ENCODE measurements at regions not wholly inside any gene's neighbourhood (a gene's known extent, or its start where the extent isn't known, plus 50 kb on each side); places are given as distances from the start of the nearest gene placed in this dataset.

DNA sequence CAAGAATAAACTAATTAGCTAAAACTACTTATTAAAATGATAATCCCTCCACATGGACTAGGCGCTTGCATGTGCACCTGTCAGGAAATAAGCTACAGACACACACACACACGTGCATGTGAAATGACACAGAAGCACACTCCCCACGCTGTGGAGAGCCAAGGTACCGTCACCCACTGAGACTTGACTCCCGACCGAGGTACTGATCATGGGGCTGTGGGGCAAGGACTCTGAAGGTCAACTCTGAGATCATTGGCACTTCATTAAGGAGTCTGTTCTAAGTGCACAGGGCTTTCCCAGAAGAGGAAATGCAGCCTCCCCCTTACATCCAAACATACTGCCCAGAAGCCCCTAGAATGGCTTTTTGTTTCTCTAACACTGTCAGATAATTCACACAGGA lies 264.4 kb upstream of the WWC1 start:
- 17% methylated on average over 6 of the region's 6 CpGs for WGBS (ENCODE audit: insufficient coverage, insufficient replicate concordance, low lambda C conversion rate, missing lambda C conversion rate)
- intact Hi-C loops (cut with micrococcal nuclease; ENCODE audit: unreplicated experiment) (no loop called here), in situ Hi-C loops (cut with MboI) (no loop called here)
- Histone ChIP-seq H3K4me2 (ENCODE audit: control insufficient read depth, insufficient read depth) (no peak overlapping the region), H3K4me1 (ENCODE audit: control insufficient read depth, insufficient read depth, low read length) (no peaks in the 10 kb centered on the region), H3K9ac (ENCODE audit: control insufficient read depth, insufficient read depth, low read length) (no peak overlapping the region), H3K4me3 (no peak overlapping the region), H3K79me2 (ENCODE audit: control insufficient read depth, insufficient read depth, low read length) (no peaks in the 10 kb centered on the region), H2AFZ (ENCODE audit: control insufficient read depth, low read depth, low read length) (no peak overlapping the region), H3K36me3 (ENCODE audit: control insufficient read depth in 2 of 2, insufficient read depth in 2 of 2, low read length in 1 of 2) (no peaks in the 10 kb centered on the region), H3K9me3 (replicated peaks; ENCODE audit: control insufficient read depth, insufficient read depth, low read length) (no peaks in the 10 kb centered on the region), H3K27me3 (replicated peaks in 1 of 2; ENCODE audit: control insufficient read depth in 2 of 2, insufficient read depth in 2 of 2, low read length in 1 of 2) (no peaks in the 10 kb centered on the region; a peak in 1 of 4 replicates), H3K27ac (ENCODE audit: control insufficient read depth, insufficient read depth) (no peak overlapping the region), H4K20me1 (ENCODE audit: control insufficient read depth, insufficient read depth) (no peaks in the 10 kb centered on the region; the same call in 1 of the 2 replicates)
- TF ChIP-seq POLR2AphosphoS5 (IDR thresholded peaks at IDR 0.05; ENCODE audit: low read length): no peak
- TF ChIP-seq ZNF592 (IDR thresholded peaks at IDR 0.05): no peak
- TF ChIP-seq LARP7 (IDR thresholded peaks at IDR 0.05): no peak
- TF ChIP-seq CEBPB (IDR thresholded peaks at IDR 0.05; ENCODE audit: borderline replicate concordance in 1 of 2, low read depth in 2 of 2, low read length in 2 of 2): no peak
- no peak for TF ChIP-seq RB1 (IDR thresholded peaks at IDR 0.05; ENCODE audit: borderline replicate concordance)
- no peak for TF ChIP-seq NBN (IDR thresholded peaks at IDR 0.05)
- TF ChIP-seq NFIC (IDR thresholded peaks at IDR 0.05; ENCODE audit: low read depth, low read length): no peak
- TF ChIP-seq CHD2 (IDR thresholded peaks at IDR 0.05; ENCODE audit: borderline replicate concordance, low read depth, low read length): no peak
- TF ChIP-seq SUZ12 (IDR thresholded peaks at IDR 0.05; ENCODE audit: unreplicated experiment): no peak
- TF ChIP-seq BACH1 (IDR thresholded peaks at IDR 0.05; ENCODE audit: borderline replicate concordance): no peak
- TF ChIP-seq YY1 (IDR thresholded peaks at IDR 0.05; ENCODE audit: low read depth, low read length): no peak
- TF ChIP-seq EZH2 (IDR thresholded peaks at IDR 0.05; ENCODE audit: borderline replicate concordance, control insufficient read depth, low read depth, low read length): no peak
- TF ChIP-seq GABPA (IDR thresholded peaks at IDR 0.05; ENCODE audit: low read depth): no peak
- no peak for TF ChIP-seq TBL1XR1 (IDR thresholded peaks at IDR 0.05; ENCODE audit: low read depth, low read length)
- no peak for TF ChIP-seq TCF3 (IDR thresholded peaks at IDR 0.05; ENCODE audit: borderline replicate concordance, insufficient read depth, low read depth, low read length)
- no peak for TF ChIP-seq CBFB (IDR thresholded peaks at IDR 0.05; ENCODE audit: low read depth)
- TF ChIP-seq FOXM1 (IDR thresholded peaks at IDR 0.05; ENCODE audit: low read depth, low read length): no peak
- no peak for TF ChIP-seq FOXK2 (IDR thresholded peaks at IDR 0.05)
- TF ChIP-seq HDGF (IDR thresholded peaks at IDR 0.05): no peak
- BruUV-seq (replicated peaks): no TSS peak
- RAD21 ChIA-PET (ENCODE audit: unreplicated experiment): no interaction called here
- SMC1A ChIA-PET (ENCODE audit: uncharacterized antibody, unreplicated experiment): interaction anchor here (0.8 to 1.3 kb wide), 3 partner anchors 9 to 65 kb away, joined by 3 read pairs; no protein-coding TSS in a partner anchor
- POLR2A ChIA-PET: no interaction called here
- DNase-seq (ENCODE audit: low read depth, low spot score) (no peak), FAIRE-seq (no peak), ATAC-seq (no peak)
- CTCF ChIA-PET: interaction anchor here (0.9 to 1.0 kb wide), 2 partner anchors 17 to 192 kb away, joined by 3 read pairs; no protein-coding TSS in a partner anchor

All from GM12878 (cell line).